Astrocyte (in vitro differentiated cells and primary cell): ENCODE measurements at regions not wholly inside any gene's neighbourhood (a gene's known extent, or its start where the extent isn't known, plus 50 kb on each side); places are given as distances from the start of the nearest gene placed in this dataset.

ENCODE experiments used
- DNase-seq: peaks from one replicate; pipeline ENCODE4 v3.0.0-alpha.2; 2010; ENCODE audit warnings: low read depth
- FAIRE-seq: peaks from 2 replicates; lab custom pipeline; 2011; peaks lifted over from hg19 to GRCh38; lab: Jason Lieb, UNC
- H2AFZ ChIP-seq: 2 replicates; pipeline ENCODE4 v1.6.0; 2012; ENCODE audit warnings: low read depth, low read length, inconsistent platforms
- H3K27ac ChIP-seq: 2 replicates; pipeline ENCODE4 v1.5.1; 2011; ENCODE audit warnings: low read depth, low read length, inconsistent platforms
- H3K27me3 ChIP-seq: 2 replicates; pipeline ENCODE4 v1.6.0; 2011; ENCODE audit warnings: low read length, inconsistent platforms; ENCODE audit not compliant: insufficient read depth
- H3K36me3 ChIP-seq: 2 replicates; pipeline ENCODE4 v1.5.1; 2011; ENCODE audit warnings: low read length, inconsistent platforms; ENCODE audit not compliant: insufficient read depth
- H3K4me1 ChIP-seq: 2 replicates; pipeline ENCODE4 v1.5.1; 2011; ENCODE audit warnings: low read length, inconsistent platforms; ENCODE audit not compliant: insufficient read depth
- H3K4me2 ChIP-seq: 2 replicates; pipeline ENCODE4 v1.6.0; 2012; ENCODE audit warnings: low read length, inconsistent platforms
- H3K4me3 ChIP-seq: 2 replicates; pipeline ENCODE4 v1.5.1; 2011; ENCODE audit warnings: low read depth, mild to moderate bottlenecking, low read length, inconsistent platforms; ENCODE audit not compliant: insufficient read depth
- H3K79me2 ChIP-seq: 2 replicates; pipeline ENCODE4 v1.6.0; 2012; ENCODE audit warnings: mild to moderate bottlenecking, low read length, inconsistent platforms; ENCODE audit not compliant: insufficient read depth
- H3K9ac ChIP-seq: 2 replicates; pipeline ENCODE4 v1.6.0; 2012; ENCODE audit warnings: mild to moderate bottlenecking, low read length, inconsistent platforms
- H3K9me3 ChIP-seq: 2 replicates; pipeline ENCODE4 v1.5.1; 2012; ENCODE audit warnings: low read depth, mild to moderate bottlenecking, low read length, inconsistent platforms; ENCODE audit not compliant: insufficient read depth
- H4K20me1 ChIP-seq: 2 replicates; pipeline ENCODE4 v1.6.0; 2012; ENCODE audit warnings: low read length, inconsistent platforms; ENCODE audit not compliant: insufficient read depth
- H3K27ac Mint-ChIP-seq: one replicate; pipeline ENCODE4 v1.8.0; 2021; ENCODE audit warnings: mild to moderate bottlenecking, mixed read lengths; ENCODE audit not compliant: unreplicated experiment
- H3K27me3 Mint-ChIP-seq: one replicate; pipeline ENCODE4 v1.8.0; 2021; ENCODE audit warnings: low read depth, mixed read lengths; ENCODE audit not compliant: unreplicated experiment
- H3K36me3 Mint-ChIP-seq: one replicate; pipeline ENCODE4 v1.8.0; 2021; ENCODE audit warnings: low read depth, mixed read lengths; ENCODE audit not compliant: unreplicated experiment
- H3K4me1 Mint-ChIP-seq: one replicate; pipeline ENCODE4 v1.8.0; 2021; ENCODE audit warnings: low read depth, mixed read lengths; ENCODE audit not compliant: unreplicated experiment
- H3K4me3 Mint-ChIP-seq: one replicate; pipeline ENCODE4 v1.8.0; 2021; ENCODE audit warnings: mild to moderate bottlenecking, moderate library complexity, mixed read lengths; ENCODE audit not compliant: unreplicated experiment
- H3K9me3 Mint-ChIP-seq: one replicate; pipeline ENCODE4 v1.8.0; 2021; ENCODE audit warnings: mild to moderate bottlenecking, mixed read lengths; ENCODE audit not compliant: unreplicated experiment
- CTCF ChIP-seq: IDR thresholded peaks from 2 replicates; pipeline ENCODE4 v1.5.1; 2011; ENCODE audit warnings: low read depth, mild to moderate bottlenecking, inconsistent platforms, low read length, moderate library complexity; ENCODE audit not compliant: insufficient read depth
- EZH2 ChIP-seq: IDR thresholded peaks from 2 replicates; pipeline ENCODE4 v1.6.1; 2012; ENCODE audit warnings: mild to moderate bottlenecking, low read length, inconsistent platforms; ENCODE audit not compliant: insufficient read depth

DNA sequence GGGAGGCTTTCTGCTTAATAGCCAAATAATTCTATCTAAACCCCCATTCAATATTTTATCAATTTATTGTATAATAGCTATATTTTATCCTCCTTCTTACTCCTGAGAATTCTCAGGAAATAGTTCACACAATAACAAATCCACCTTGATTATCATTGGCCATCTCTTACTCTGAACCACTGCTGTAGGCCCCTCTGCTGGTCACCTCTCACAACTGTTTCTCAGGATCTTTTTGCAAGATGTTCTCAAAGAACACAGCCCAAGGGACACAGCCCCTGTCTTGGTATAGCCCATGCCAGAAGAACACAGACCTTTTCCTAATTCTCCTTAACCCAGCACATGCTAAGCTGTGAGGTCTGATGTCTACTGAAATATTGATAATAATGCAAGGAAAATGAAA lies 74.9 kb upstream of the HTR4 start:
- no peaks in the 10 kb centered on the region for H4K20me1 ChIP-seq
- H3K27me3 Mint-ChIP-seq: peaks cover 4% of the 10 kb centered on the region

DNA sequence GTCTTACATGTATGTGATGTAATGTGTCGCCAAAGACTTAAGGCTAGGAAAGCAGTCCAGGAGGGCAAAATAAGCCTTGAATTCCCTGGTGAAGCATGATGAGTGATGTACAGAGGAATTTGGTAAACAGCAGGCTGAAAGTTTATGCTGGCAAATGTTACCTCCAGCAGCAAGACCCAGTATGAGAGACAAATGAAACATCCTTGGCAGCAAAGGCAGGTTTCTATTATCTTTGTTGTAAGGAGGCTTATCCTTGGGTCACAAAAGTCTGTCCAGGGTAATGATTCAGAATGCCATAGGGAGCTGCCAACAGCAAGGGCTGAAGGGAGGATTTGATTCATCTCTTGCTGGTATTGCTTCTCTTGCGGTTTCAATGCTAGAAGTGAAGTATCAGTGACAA lies 75.9 kb upstream of the HTR4 start:
- Histone ChIP-seq H3K9me3 (no peaks in the 10 kb centered on the region), H3K27me3 (peaks cover 4% of the 10 kb centered on the region), H4K20me1 (no peaks in the 10 kb centered on the region), H3K9ac (peak overlapping the region; percentile 21), H3K27ac (no peak overlapping the region), H3K4me3 (no peak overlapping the region), H3K36me3 (no peaks in the 10 kb centered on the region), H3K4me1 (peaks cover 11% of the 10 kb centered on the region), H2AFZ (no peak overlapping the region), H3K4me2 (peak overlapping the region; percentile 41), H3K79me2 (no peaks in the 10 kb centered on the region)
- peak; percentile 56 for FAIRE-seq
- H3K36me3 Mint-ChIP-seq: no peaks in the 10 kb centered on the region
- DNase-seq: peak; percentile 48
- H3K27me3 Mint-ChIP-seq: peaks cover under 1% of the 10 kb centered on the region
- no peaks in the 10 kb centered on the region for H3K9me3 Mint-ChIP-seq
- H3K27ac Mint-ChIP-seq: peak overlapping the region; percentile 59
- peaks cover 21% of the 10 kb centered on the region for H3K4me1 Mint-ChIP-seq
- no peak overlapping the region for H3K4me3 Mint-ChIP-seq
- no peak for TF ChIP-seq EZH2
- no peak for TF ChIP-seq CTCF

More for the DNA sequence above, 74.9 kb upstream of the HTR4 start:
- no peak for FAIRE-seq
- Mint-ChIP-seq H3K27ac (no peak overlapping the region), H3K9me3 (no peaks in the 10 kb centered on the region), H3K4me1 (peaks cover 16% of the 10 kb centered on the region), H3K4me3 (no peak overlapping the region), H3K36me3 (no peaks in the 10 kb centered on the region)
- no peak overlapping the region for H2AFZ ChIP-seq
- H3K9ac ChIP-seq: no peak overlapping the region
- H3K27me3 ChIP-seq: peaks cover 4% of the 10 kb centered on the region
- no peak for DNase-seq
- H3K27ac ChIP-seq: no peak overlapping the region
- TF ChIP-seq CTCF (no peak), EZH2 (no peak)
- H3K9me3 ChIP-seq: no peaks in the 10 kb centered on the region
- H3K4me2 ChIP-seq: no peak overlapping the region
- H3K36me3 ChIP-seq: no peaks in the 10 kb centered on the region
- peaks cover 11% of the 10 kb centered on the region for H3K4me1 ChIP-seq
- H3K4me3 ChIP-seq: no peak overlapping the region
- H3K79me2 ChIP-seq: no peaks in the 10 kb centered on the region
